ENCODE measurements at regions not wholly inside any gene's neighbourhood (a gene's known extent, or its start where the extent isn't known, plus 50 kb on each side); places are given as distances from the start of the nearest gene placed in this dataset.
"Not testable (repeated sequence)": the region's sequence is repeated elsewhere in the genome, so short reads cannot be mapped to it uniquely, and the experiment has no call there.

DNA sequence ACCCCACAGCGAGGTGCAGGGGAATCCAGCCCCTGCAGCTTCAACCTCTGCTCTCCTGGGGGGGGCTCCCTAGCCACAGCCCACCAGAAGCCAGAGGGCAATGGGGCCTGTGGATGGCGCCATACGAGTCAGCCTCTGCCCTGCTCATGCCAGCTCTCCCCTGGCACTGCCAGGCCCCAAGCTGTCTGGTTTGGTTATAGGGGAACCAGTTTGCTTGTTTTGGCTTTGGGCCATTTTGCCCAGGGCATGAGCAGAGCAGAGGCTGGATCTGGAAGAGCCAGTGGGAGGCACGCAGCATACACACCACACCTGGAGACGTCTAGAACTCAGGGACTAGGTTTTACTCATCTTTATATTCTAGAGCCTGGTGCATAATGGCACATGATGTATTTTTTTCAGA, 66.7 kb upstream of the SLC22A16 start:
- intact Hi-C loops (cut with DNase I): no loop called here
- peak; percentile 75 for DNase-seq (ENCODE audit: low spot score)
- Histone ChIP-seq H3K9me3 (no peaks in the 10 kb centered on the region), H3K36me3 (no peaks in the 10 kb centered on the region), H3K27me3 (replicated peaks; ENCODE audit: insufficient read depth) (no peaks in the 10 kb centered on the region), H3K4me1 (replicated peaks) (no peaks in the 10 kb centered on the region), H3K27ac (peak overlapping the region; percentile 13 to 33), H3K4me3 (no peak overlapping the region)
- WGBS: 50% methylated on average over 5 of the region's 5 CpGs
- no peak for TF ChIP-seq CTCF (IDR thresholded peaks at IDR 0.05)
- TF ChIP-seq POLR2AphosphoS5 (IDR thresholded peaks at IDR 0.05): peak; percentile 61

GRCh38 chr6:110542311-110543024, 66.1 kb upstream of the SLC22A16 start:
- Histone ChIP-seq H3K27me3 (replicated peaks; ENCODE audit: insufficient read depth) (no peaks in the 10 kb centered on the region), H3K4me3 (no peak overlapping the region), H3K36me3 (no peaks in the 10 kb centered on the region), H3K9me3 (no peaks in the 10 kb centered on the region), H3K4me1 (replicated peaks) (no peaks in the 10 kb centered on the region), H3K27ac (peak overlapping the region; percentile 33 to 41)
- intact Hi-C loops (cut with DNase I): no loop called here
- no peak for DNase-seq (ENCODE audit: low spot score)
- no peak for TF ChIP-seq CTCF (IDR thresholded peaks at IDR 0.05)
- TF ChIP-seq POLR2A (IDR thresholded peaks at IDR 0.05): no peak
- TF ChIP-seq POLR2AphosphoS5 (IDR thresholded peaks at IDR 0.05): no peak
- WGBS: 61% methylated on average over 11 of the region's 11 CpGs

- WGBS: 51% methylated on average over 5 of the region's 5 CpGs
- Histone ChIP-seq H3K4me3 (no peak overlapping the region), H3K36me3 (no peaks in the 10 kb centered on the region), H3K27me3 (replicated peaks; ENCODE audit: insufficient read depth) (no peaks in the 10 kb centered on the region), H3K9me3 (no peaks in the 10 kb centered on the region), H3K4me1 (replicated peaks) (no peaks in the 10 kb centered on the region), H3K27ac (peak overlapping the region in 1 of 2 donors; percentile 41)
- intact Hi-C loops (cut with DNase I): no loop called here
- no peak for TF ChIP-seq POLR2A (IDR thresholded peaks at IDR 0.05)
- no peak for TF ChIP-seq POLR2AphosphoS5 (IDR thresholded peaks at IDR 0.05)
- TF ChIP-seq CTCF (IDR thresholded peaks at IDR 0.05): no peak
- DNase-seq (ENCODE audit: low spot score): no peak
Measured at GRCh38 chr6:110541701-110542309, 65.4 kb upstream of the SLC22A16 start.

- H3K27me3 ChIP-seq (replicated peaks; ENCODE audit: insufficient read depth); H3K4me3 ChIP-seq; H3K9me3 ChIP-seq; H3K4me1 ChIP-seq (replicated peaks); intact Hi-C loops (cut with DNase I); H3K36me3 ChIP-seq; DNase-seq (ENCODE audit: low spot score): not testable (repeated sequence)
- WGBS: 94% methylated on average over 4 of the region's 4 CpGs
- H3K27ac ChIP-seq: peak overlapping the region in 1 of 2 donors; percentile 1
Measured at GRCh38 chr6:110539277-110540019, 63.0 kb upstream of the SLC22A16 start.

- no peak for TF ChIP-seq POLR2A (IDR thresholded peaks at IDR 0.05)
- TF ChIP-seq CTCF (IDR thresholded peaks at IDR 0.05): no peak
- no peak for TF ChIP-seq POLR2AphosphoS5 (IDR thresholded peaks at IDR 0.05)
- 92% methylated on average over 5 of the region's 5 CpGs for WGBS
- Histone ChIP-seq H3K4me1 (replicated peaks) (no peaks in the 10 kb centered on the region), H3K4me3 (no peak overlapping the region), H3K27ac (peak overlapping the region in 1 of 2 donors; percentile 72), H3K9me3 (no peaks in the 10 kb centered on the region), H3K27me3 (replicated peaks; ENCODE audit: insufficient read depth) (no peaks in the 10 kb centered on the region), H3K36me3 (no peaks in the 10 kb centered on the region)
- DNase-seq (ENCODE audit: low spot score): no peak
- intact Hi-C loops (cut with DNase I): no loop called here
Measured at GRCh38 chr6:110538416-110539160, 62.2 kb upstream of the SLC22A16 start.
